ENCODE measurements at regions not wholly inside any gene's neighbourhood (a gene's known extent, or its start where the extent isn't known, plus 50 kb on each side); places are given as distances from the start of the nearest gene placed in this dataset.

- no peak for DNase-seq
- CTCF ChIA-PET: no interaction called here
- Mint-ChIP-seq H3K36me3 (ENCODE audit: insufficient read depth, unreplicated experiment) (no peaks in the 10 kb centered on the region), H3K27ac (ENCODE audit: unreplicated experiment) (no peak overlapping the region), H3K4me1 (ENCODE audit: low read depth, unreplicated experiment) (no peaks in the 10 kb centered on the region), H3K27me3 (ENCODE audit: unreplicated experiment) (no peaks in the 10 kb centered on the region), H3K9me3 (ENCODE audit: low read depth, unreplicated experiment) (peaks cover 21% of the 10 kb centered on the region), H3K4me3 (ENCODE audit: low read depth, unreplicated experiment) (no peak overlapping the region)
- no TSS peak for BruUV-seq (replicated peaks)
- TF ChIP-seq, protein P1, sequence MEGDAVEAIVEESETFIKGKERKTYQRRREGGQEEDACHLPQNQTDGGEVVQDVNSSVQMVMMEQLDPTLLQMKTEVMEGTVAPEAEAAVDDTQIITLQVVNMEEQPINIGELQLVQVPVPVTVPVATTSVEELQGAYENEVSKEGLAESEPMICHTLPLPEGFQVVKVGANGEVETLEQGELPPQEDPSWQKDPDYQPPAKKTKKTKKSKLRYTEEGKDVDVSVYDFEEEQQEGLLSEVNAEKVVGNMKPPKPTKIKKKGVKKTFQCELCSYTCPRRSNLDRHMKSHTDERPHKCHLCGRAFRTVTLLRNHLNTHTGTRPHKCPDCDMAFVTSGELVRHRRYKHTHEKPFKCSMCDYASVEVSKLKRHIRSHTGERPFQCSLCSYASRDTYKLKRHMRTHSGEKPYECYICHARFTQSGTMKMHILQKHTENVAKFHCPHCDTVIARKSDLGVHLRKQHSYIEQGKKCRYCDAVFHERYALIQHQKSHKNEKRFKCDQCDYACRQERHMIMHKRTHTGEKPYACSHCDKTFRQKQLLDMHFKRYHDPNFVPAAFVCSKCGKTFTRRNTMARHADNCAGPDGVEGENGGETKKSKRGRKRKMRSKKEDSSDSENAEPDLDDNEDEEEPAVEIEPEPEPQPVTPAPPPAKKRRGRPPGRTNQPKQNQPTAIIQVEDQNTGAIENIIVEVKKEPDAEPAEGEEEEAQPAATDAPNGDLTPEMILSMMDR (IDR thresholded peaks at IDR 0.05; ENCODE audit: unreplicated experiment): no peak
- intact Hi-C loops (cut with micrococcal nuclease; ENCODE audit: unreplicated experiment): no loop called here
Measured at GRCh38 chr15:87294854-87295253, 961.7 kb downstream of the NTRK3 start.

- TF ChIP-seq, protein P1 (IDR thresholded peaks at IDR 0.05; ENCODE audit: unreplicated experiment): no peak
- H3K27me3 Mint-ChIP-seq (ENCODE audit: unreplicated experiment): no peaks in the 10 kb centered on the region
- intact Hi-C loops (cut with micrococcal nuclease; ENCODE audit: unreplicated experiment): no loop called here
- H3K27ac Mint-ChIP-seq (ENCODE audit: unreplicated experiment): no peak overlapping the region
- CTCF ChIA-PET: no interaction called here
- H3K4me1 Mint-ChIP-seq (ENCODE audit: low read depth, unreplicated experiment): no peaks in the 10 kb centered on the region
- H3K9me3 Mint-ChIP-seq (ENCODE audit: low read depth, unreplicated experiment): peaks cover 11% of the 10 kb centered on the region
- no peaks in the 10 kb centered on the region for H3K36me3 Mint-ChIP-seq (ENCODE audit: insufficient read depth, unreplicated experiment)
- no peak for DNase-seq
- BruUV-seq (replicated peaks): no TSS peak
- no peak overlapping the region for H3K4me3 Mint-ChIP-seq (ENCODE audit: low read depth, unreplicated experiment)
Measured at GRCh38 chr15:87293031-87293430, 963.5 kb downstream of the NTRK3 start.

DNA sequence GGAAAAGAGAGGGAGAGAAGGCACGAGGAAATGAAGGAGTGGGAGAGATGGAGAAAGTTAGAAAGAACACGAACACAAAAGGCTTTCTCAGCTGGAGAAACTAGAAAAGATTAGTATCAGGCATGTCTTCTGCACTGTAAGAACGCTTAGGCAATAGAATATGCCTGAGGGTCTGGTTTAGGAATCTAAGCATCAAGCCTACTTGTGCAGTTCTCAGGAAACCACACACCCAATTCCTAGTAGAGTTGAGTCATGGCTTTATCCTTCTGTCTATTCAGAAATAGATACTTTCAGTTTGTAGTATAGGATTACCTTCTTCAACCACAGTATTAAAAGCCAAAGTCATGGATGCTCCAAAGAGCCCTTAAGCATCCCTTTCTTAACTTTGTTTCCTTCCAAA lies 969.4 kb downstream of the NTRK3 start:
- no peak overlapping the region for H3K27ac Mint-ChIP-seq (ENCODE audit: unreplicated experiment)
- no TSS peak for BruUV-seq (replicated peaks)
- DNase-seq: no peak
- intact Hi-C loops (cut with micrococcal nuclease; ENCODE audit: unreplicated experiment): no loop called here
- H3K4me3 Mint-ChIP-seq (ENCODE audit: low read depth, unreplicated experiment): no peak overlapping the region
- no peaks in the 10 kb centered on the region for H3K4me1 Mint-ChIP-seq (ENCODE audit: low read depth, unreplicated experiment)
- no peaks in the 10 kb centered on the region for H3K27me3 Mint-ChIP-seq (ENCODE audit: unreplicated experiment)
- TF ChIP-seq, protein P1 (IDR thresholded peaks at IDR 0.05; ENCODE audit: unreplicated experiment): no peak
- H3K9me3 Mint-ChIP-seq (ENCODE audit: low read depth, unreplicated experiment): peaks cover 22% of the 10 kb centered on the region
- H3K36me3 Mint-ChIP-seq (ENCODE audit: insufficient read depth, unreplicated experiment): no peaks in the 10 kb centered on the region
- CTCF ChIA-PET: no interaction called here

GRCh38 chr15:87269566-87269965 lies 987.0 kb downstream of the NTRK3 start:
- H3K4me1 Mint-ChIP-seq (ENCODE audit: low read depth, unreplicated experiment): no peaks in the 10 kb centered on the region
- peaks cover 24% of the 10 kb centered on the region for H3K9me3 Mint-ChIP-seq (ENCODE audit: low read depth, unreplicated experiment)
- TF ChIP-seq, protein P1 (IDR thresholded peaks at IDR 0.05; ENCODE audit: unreplicated experiment): no peak
- H3K27ac Mint-ChIP-seq (ENCODE audit: unreplicated experiment): no peak overlapping the region
- no TSS peak for BruUV-seq (replicated peaks)
- CTCF ChIA-PET: no interaction called here
- DNase-seq: no peak
- intact Hi-C loops (cut with micrococcal nuclease; ENCODE audit: unreplicated experiment): no loop called here
- no peaks in the 10 kb centered on the region for H3K36me3 Mint-ChIP-seq (ENCODE audit: insufficient read depth, unreplicated experiment)
- no peaks in the 10 kb centered on the region for H3K27me3 Mint-ChIP-seq (ENCODE audit: unreplicated experiment)
- no peak overlapping the region for H3K4me3 Mint-ChIP-seq (ENCODE audit: low read depth, unreplicated experiment)

GRCh38 chr15:87268675-87269074 lies 987.9 kb downstream of the NTRK3 start:
- Mint-ChIP-seq H3K4me3 (ENCODE audit: low read depth, unreplicated experiment) (no peak overlapping the region), H3K9me3 (ENCODE audit: low read depth, unreplicated experiment) (peaks cover 23% of the 10 kb centered on the region), H3K27ac (ENCODE audit: unreplicated experiment) (no peak overlapping the region), H3K4me1 (ENCODE audit: low read depth, unreplicated experiment) (no peaks in the 10 kb centered on the region), H3K27me3 (ENCODE audit: unreplicated experiment) (no peaks in the 10 kb centered on the region), H3K36me3 (ENCODE audit: insufficient read depth, unreplicated experiment) (no peaks in the 10 kb centered on the region)
- no peak for DNase-seq
- BruUV-seq (replicated peaks): no TSS peak
- TF ChIP-seq, protein P1 (IDR thresholded peaks at IDR 0.05; ENCODE audit: unreplicated experiment): no peak
- intact Hi-C loops (cut with micrococcal nuclease; ENCODE audit: unreplicated experiment): no loop called here
- CTCF ChIA-PET: no interaction called here
